GM10266 (cell line): ENCODE measurements at regions not wholly inside any gene's neighbourhood (a gene's known extent, or its start where the extent isn't known, plus 50 kb on each side); places are given as distances from the start of the nearest gene placed in this dataset.
"Not testable (repeated sequence)": the region's sequence is repeated elsewhere in the genome, so short reads cannot be mapped to it uniquely, and the experiment has no call there.

Source experiments
- DNase-seq: peaks from one replicate; pipeline ENCODE4 v3.0.0; 2012; ENCODE audit errors: extremely low spot score
- CTCF ChIP-seq: IDR thresholded peaks from 2 replicates; pipeline ENCODE4 v1.5.1; 2012; ENCODE audit warnings: mild to moderate bottlenecking, low read depth; ENCODE audit not compliant: control insufficient read depth, insufficient read depth; ENCODE audit errors: missing control alignments

- TF ChIP-seq CTCF = no peak
- DNase-seq = no peak
Observed at GRCh38 chr1:177872308-177872900, 97.5 kb downstream of the SEC16B start.

- no peak for TF ChIP-seq CTCF
- no peak for DNase-seq
Observed at GRCh38 chr1:177871613-177872307, 98.1 kb downstream of the SEC16B start.

- TF ChIP-seq CTCF = no peak
- no peak for DNase-seq
Observed at GRCh38 chr1:177869586-177869985, 100.3 kb downstream of the SEC16B start.

- DNase-seq = not testable (repeated sequence)
Observed at GRCh38 chr1:177869011-177869410, 100.8 kb downstream of the SEC16B start.

GRCh38 chr1:177865807-177866206, 104.1 kb downstream of the SEC16B start:
- no peak for TF ChIP-seq CTCF
- DNase-seq = no peak

- DNase-seq = no peak
- no peak for TF ChIP-seq CTCF
Observed at GRCh38 chr1:177864538-177865305, 105.1 kb downstream of the SEC16B start.

GRCh38 chr1:177863796-177864195, 106.1 kb downstream of the SEC16B start:
- DNase-seq = no peak
- TF ChIP-seq CTCF = no peak
